ENCODE measurements at regions not wholly inside any gene's neighbourhood (a gene's known extent, or its start where the extent isn't known, plus 50 kb on each side); places are given as distances from the start of the nearest gene placed in this dataset.

DNA sequence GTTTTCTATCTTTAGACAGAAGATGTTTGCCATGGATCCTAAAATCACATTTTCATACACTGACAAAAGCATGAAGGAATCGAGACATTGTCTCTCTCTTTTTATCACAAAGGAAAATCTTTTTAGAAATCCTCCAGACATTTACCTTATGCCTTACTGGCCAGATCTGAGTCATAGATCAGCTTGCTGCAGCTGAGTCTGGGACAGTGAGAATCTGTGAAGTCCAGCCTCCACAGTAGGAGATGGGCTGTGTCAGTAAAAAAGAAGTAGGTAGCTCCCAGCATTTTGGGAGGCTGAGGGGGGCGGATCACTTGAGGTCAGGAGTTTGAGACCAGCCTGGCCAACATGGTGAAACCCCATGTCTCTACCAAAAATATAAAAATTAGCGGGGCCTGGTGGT lies 333.4 kb upstream of the ZNF462 start:
- no peak for ATAC-seq (ENCODE audit: insufficient read depth, low FRiP score)
- WGBS, 2 donors, result 88 to 89% methylated on average over 3 of the region's 3 CpGs
- TF ChIP-seq, protein P1, sequence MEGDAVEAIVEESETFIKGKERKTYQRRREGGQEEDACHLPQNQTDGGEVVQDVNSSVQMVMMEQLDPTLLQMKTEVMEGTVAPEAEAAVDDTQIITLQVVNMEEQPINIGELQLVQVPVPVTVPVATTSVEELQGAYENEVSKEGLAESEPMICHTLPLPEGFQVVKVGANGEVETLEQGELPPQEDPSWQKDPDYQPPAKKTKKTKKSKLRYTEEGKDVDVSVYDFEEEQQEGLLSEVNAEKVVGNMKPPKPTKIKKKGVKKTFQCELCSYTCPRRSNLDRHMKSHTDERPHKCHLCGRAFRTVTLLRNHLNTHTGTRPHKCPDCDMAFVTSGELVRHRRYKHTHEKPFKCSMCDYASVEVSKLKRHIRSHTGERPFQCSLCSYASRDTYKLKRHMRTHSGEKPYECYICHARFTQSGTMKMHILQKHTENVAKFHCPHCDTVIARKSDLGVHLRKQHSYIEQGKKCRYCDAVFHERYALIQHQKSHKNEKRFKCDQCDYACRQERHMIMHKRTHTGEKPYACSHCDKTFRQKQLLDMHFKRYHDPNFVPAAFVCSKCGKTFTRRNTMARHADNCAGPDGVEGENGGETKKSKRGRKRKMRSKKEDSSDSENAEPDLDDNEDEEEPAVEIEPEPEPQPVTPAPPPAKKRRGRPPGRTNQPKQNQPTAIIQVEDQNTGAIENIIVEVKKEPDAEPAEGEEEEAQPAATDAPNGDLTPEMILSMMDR (IDR thresholded peaks at IDR 0.05; ENCODE audit: control extremely low read depth, extremely low read depth), result no peak

DNA sequence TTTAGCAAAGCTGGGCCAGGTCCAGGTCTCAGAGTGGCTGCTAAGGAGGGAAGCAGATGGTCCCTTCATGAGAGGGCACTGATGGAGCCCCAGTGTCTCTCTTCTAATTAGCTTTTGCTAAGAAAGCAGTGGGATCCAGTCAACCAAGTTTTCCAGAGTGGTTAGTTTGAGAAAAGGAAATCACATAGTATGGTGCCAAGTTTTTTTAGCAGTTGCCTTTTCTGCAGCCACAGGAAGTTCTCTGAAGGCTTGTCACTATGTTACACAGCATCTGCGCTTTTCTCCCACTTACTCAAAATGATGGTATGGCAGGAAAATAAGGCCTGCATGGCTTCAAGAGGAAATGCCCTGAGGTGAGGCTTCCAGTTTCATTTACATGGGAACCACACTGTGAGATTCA lies 331.5 kb upstream of the ZNF462 start:
- 58 to 66% methylated on average over 1 of the region's 1 CpG for WGBS, 2 donors
- Histone ChIP-seq H3K27me3 (ENCODE audit: control insufficient read depth in 3 of 3, insufficient read depth in 3 of 3, low read length in 2 of 3) (no peaks in the 10 kb centered on the region), H3K36me3 (ENCODE audit: control insufficient read depth in 4 of 4, insufficient read depth in 4 of 4, low read length in 4 of 4) (no peaks in the 10 kb centered on the region), H3K9me3 (ENCODE audit: control insufficient read depth in 4 of 4, insufficient read depth in 3 of 4, low read length in 3 of 4) (no peaks in the 10 kb centered on the region), H3K9ac (ENCODE audit: insufficient read depth in 1 of 2, low read length in 2 of 2) (no peak overlapping the region), H3K4me1 (ENCODE audit: control insufficient read depth in 5 of 5, insufficient read depth in 5 of 5, low read length in 5 of 5) (peaks cover 3 to 11% (median 4%) of the 10 kb centered on the region in 5 donors), H3K27ac (ENCODE audit: low read depth in 1 of 2, low read length in 1 of 2) (no peak overlapping the region), H3K4me3 (no peak overlapping the region)
- DNase-seq (peak in 1 of 3 donors; percentile 47), ATAC-seq (ENCODE audit: insufficient read depth, low FRiP score) (no peak)
- TF ChIP-seq, protein P1 (IDR thresholded peaks at IDR 0.05; ENCODE audit: control extremely low read depth, extremely low read depth), result no peak

More for the DNA sequence above, 333.4 kb upstream of the ZNF462 start:
- H3K4me1 ChIP-seq (ENCODE audit: control insufficient read depth in 5 of 5, insufficient read depth in 5 of 5, low read length in 5 of 5), result peaks cover 0 to 3% (median 0%) of the 10 kb centered on the region in 5 donors
- no peak overlapping the region for H3K4me3 ChIP-seq
- no peaks in the 10 kb centered on the region for H3K36me3 ChIP-seq (ENCODE audit: control insufficient read depth in 4 of 4, insufficient read depth in 4 of 4, low read length in 4 of 4)
- H3K27ac ChIP-seq (ENCODE audit: low read depth in 1 of 2, low read length in 1 of 2), result no peak overlapping the region
- no peaks in the 10 kb centered on the region for H3K27me3 ChIP-seq (ENCODE audit: control insufficient read depth in 3 of 3, insufficient read depth in 3 of 3, low read length in 2 of 3)
- H3K9me3 ChIP-seq (ENCODE audit: control insufficient read depth in 4 of 4, insufficient read depth in 3 of 4, low read length in 3 of 4), result no peaks in the 10 kb centered on the region
- no peak overlapping the region for H3K9ac ChIP-seq (ENCODE audit: insufficient read depth in 1 of 2, low read length in 2 of 2)
- DNase-seq, result no peak

DNA sequence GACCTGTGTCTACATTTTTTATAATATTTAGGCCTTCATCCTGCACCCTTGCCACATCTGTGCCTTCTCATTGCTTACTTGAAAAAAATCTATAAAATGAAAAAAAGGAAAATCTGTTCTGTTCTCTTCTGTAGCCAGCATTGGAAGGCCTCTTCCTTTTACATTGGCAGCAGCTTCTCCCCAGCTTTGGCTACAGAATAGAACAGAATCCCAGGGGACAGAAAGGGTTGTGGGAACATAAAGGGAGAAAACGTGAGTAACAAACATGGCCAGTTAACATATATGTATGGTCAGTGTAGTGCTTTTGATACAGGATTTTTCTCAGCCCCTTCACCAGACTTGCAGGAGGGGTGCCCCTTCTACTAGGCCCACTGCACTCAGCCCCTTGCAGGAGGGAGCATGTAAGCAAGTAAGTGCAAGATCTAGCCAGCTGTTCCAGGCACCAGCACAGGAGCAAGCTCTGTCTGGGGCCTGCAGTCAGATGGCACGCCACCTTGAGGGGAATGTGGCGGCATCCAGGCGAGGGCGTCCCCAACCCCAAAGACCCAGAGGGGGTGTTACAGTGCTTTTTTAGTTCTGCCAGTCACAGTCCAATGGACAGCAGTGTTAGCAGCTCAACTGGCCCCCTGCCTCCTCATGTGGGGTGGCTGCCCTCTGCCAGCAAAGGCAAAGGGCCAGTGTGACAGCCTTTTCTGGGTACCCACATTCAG lies 330.5 kb upstream of the ZNF462 start:
- Histone ChIP-seq H3K36me3 (ENCODE audit: control insufficient read depth in 4 of 4, insufficient read depth in 4 of 4, low read length in 4 of 4) (no peaks in the 10 kb centered on the region), H3K9me3 (ENCODE audit: control insufficient read depth in 4 of 4, insufficient read depth in 3 of 4, low read length in 3 of 4) (no peaks in the 10 kb centered on the region), H3K4me1 (ENCODE audit: control insufficient read depth in 5 of 5, insufficient read depth in 5 of 5, low read length in 5 of 5) (peaks cover 3 to 11% (median 4%) of the 10 kb centered on the region in 5 donors), H3K9ac (ENCODE audit: insufficient read depth in 1 of 2, low read length in 2 of 2) (no peak overlapping the region), H3K27ac (ENCODE audit: low read depth in 1 of 2, low read length in 1 of 2) (no peak overlapping the region), H3K27me3 (ENCODE audit: control insufficient read depth in 3 of 3, insufficient read depth in 3 of 3, low read length in 2 of 3) (no peaks in the 10 kb centered on the region), H3K4me3 (no peak overlapping the region)
- DNase-seq (no peak), ATAC-seq (ENCODE audit: insufficient read depth, low FRiP score) (no peak)
- 93 to 96% methylated on average over 5 of the region's 5 CpGs for WGBS, 2 donors
- TF ChIP-seq, protein P1 (IDR thresholded peaks at IDR 0.05; ENCODE audit: control extremely low read depth, extremely low read depth), result no peak

DNA sequence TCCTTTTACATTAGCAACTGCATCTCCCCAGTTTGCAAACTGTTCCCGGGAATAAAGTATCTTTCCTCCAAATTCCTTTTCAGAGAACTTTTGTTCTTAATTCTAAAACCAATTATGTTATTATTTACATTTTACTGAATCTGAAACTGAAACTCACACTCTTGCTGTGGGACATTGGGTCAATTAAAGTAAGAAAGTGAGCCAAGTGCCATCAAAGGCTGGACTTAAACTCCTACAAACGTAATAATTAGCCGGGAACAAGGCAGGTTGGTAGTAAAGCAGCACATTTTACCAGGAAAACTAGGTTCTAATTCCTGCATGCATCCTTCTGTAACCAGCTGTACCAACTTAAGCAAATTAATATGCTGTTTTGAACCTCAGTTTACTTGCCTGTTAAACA lies 328.2 kb upstream of the ZNF462 start:
- no peaks in the 10 kb centered on the region for H3K36me3 ChIP-seq (ENCODE audit: control insufficient read depth in 4 of 4, insufficient read depth in 4 of 4, low read length in 4 of 4)
- ATAC-seq (ENCODE audit: insufficient read depth, low FRiP score) (no peak), DNase-seq (no peak)
- no peaks in the 10 kb centered on the region for H3K27me3 ChIP-seq (ENCODE audit: control insufficient read depth in 3 of 3, insufficient read depth in 3 of 3, low read length in 2 of 3)
- peaks cover 0 to 11% (median 4%) of the 10 kb centered on the region in 5 donors for H3K4me1 ChIP-seq (ENCODE audit: control insufficient read depth in 5 of 5, insufficient read depth in 5 of 5, low read length in 5 of 5)
- TF ChIP-seq, protein P1 (IDR thresholded peaks at IDR 0.05; ENCODE audit: control extremely low read depth, extremely low read depth), result no peak
- H3K27ac ChIP-seq (ENCODE audit: low read depth in 1 of 2, low read length in 1 of 2), result no peak overlapping the region
- H3K9me3 ChIP-seq (ENCODE audit: control insufficient read depth in 4 of 4, insufficient read depth in 3 of 4, low read length in 3 of 4), result no peaks in the 10 kb centered on the region
- WGBS, 2 donors, result 61 to 76% methylated on average over 3 of the region's 3 CpGs
- no peak overlapping the region for H3K4me3 ChIP-seq
- no peak overlapping the region for H3K9ac ChIP-seq (ENCODE audit: insufficient read depth in 1 of 2, low read length in 2 of 2)
